ENCODE measurements at regions not wholly inside any gene's neighbourhood (a gene's known extent, or its start where the extent isn't known, plus 50 kb on each side); places are given as distances from the start of the nearest gene placed in this dataset.

DNA sequence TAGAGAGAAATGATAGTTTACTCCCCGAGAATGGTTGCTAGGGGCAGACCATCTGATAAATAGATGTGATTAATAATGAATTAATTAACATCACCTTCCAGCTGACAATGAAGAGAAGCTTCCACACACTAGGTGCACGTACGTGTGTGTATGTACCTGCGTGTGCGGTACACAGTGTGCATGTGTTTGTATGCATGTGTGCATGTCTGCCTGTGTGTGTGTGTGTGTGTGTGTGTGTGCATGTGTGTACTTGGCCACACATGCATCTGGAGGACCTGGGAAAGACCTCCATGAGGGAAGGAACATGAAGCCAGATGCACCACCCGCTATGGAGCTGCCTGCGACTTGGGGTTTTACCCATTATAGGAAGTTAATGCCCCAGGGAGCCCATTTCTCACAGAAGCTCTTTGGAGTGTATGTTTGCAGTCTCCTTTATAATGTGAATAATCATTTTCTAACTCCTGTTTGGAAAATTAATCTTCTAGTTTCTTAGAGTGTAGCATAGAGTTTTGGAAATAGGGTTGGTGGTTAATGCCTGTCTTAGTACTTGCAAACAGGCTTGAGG is 229.1 kb downstream of the ENGASE start:
- TF ChIP-seq, protein P1, sequence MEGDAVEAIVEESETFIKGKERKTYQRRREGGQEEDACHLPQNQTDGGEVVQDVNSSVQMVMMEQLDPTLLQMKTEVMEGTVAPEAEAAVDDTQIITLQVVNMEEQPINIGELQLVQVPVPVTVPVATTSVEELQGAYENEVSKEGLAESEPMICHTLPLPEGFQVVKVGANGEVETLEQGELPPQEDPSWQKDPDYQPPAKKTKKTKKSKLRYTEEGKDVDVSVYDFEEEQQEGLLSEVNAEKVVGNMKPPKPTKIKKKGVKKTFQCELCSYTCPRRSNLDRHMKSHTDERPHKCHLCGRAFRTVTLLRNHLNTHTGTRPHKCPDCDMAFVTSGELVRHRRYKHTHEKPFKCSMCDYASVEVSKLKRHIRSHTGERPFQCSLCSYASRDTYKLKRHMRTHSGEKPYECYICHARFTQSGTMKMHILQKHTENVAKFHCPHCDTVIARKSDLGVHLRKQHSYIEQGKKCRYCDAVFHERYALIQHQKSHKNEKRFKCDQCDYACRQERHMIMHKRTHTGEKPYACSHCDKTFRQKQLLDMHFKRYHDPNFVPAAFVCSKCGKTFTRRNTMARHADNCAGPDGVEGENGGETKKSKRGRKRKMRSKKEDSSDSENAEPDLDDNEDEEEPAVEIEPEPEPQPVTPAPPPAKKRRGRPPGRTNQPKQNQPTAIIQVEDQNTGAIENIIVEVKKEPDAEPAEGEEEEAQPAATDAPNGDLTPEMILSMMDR (IDR thresholded peaks at IDR 0.05 in 2 of 3, conservative IDR thresholded peaks at IDR 0.05 in 1 of 3; ENCODE audit: borderline replicate concordance in 1 of 3, insufficient read depth in 1 of 3, low read depth in 2 of 3, low read length in 2 of 3) = no peak
- TF ChIP-seq YY1 (IDR thresholded peaks at IDR 0.05; ENCODE audit: extremely low read depth, insufficient replicate concordance, low read depth, low read length) = no peak
- TF ChIP-seq POLR2AphosphoS5 (IDR thresholded peaks at IDR 0.05; ENCODE audit: low read depth, low read length) = no peak
- TF ChIP-seq RAD21 (IDR thresholded peaks at IDR 0.05; ENCODE audit: low read depth) = no peak
- no peak for TF ChIP-seq EZH2 (IDR thresholded peaks at IDR 0.05)
- no peak for TF ChIP-seq ELF1 (IDR thresholded peaks at IDR 0.05; ENCODE audit: borderline replicate concordance, low read depth)
- TF ChIP-seq CEBPB (IDR thresholded peaks at IDR 0.05; ENCODE audit: low read depth) = no peak
- no peak for TF ChIP-seq EZH2phosphoT487 (IDR thresholded peaks at IDR 0.05; ENCODE audit: borderline replicate concordance)
- TF ChIP-seq POLR2A (IDR thresholded peaks at IDR 0.05; ENCODE audit: borderline replicate concordance, extremely low read depth, insufficient read depth, insufficient read length) = no peak
- TF ChIP-seq CBX3 (IDR thresholded peaks at IDR 0.05; ENCODE audit: low read depth) = no peak
